NT2/D1 (cell line): ENCODE measurements at regions not wholly inside any gene's neighbourhood (a gene's known extent, or its start where the extent isn't known, plus 50 kb on each side); places are given as distances from the start of the nearest gene placed in this dataset.

Experiments
- DNase-seq: peaks from one replicate; pipeline ENCODE4 v3.0.0-alpha.2; 2011; ENCODE audit warnings: low read depth, low spot score
- H3K27me3 ChIP-seq: 2 replicates; pipeline ENCODE4 v1.6.0; 2011; ENCODE audit warnings: mild to moderate bottlenecking; ENCODE audit not compliant: insufficient read length, insufficient read depth
- H3K36me3 ChIP-seq: 2 replicates; pipeline ENCODE4 v1.6.1; 2011; ENCODE audit warnings: mild to moderate bottlenecking, low read length, mixed read lengths; ENCODE audit not compliant: insufficient read depth, insufficient read length
- H3K4me1 ChIP-seq: 2 replicates; pipeline ENCODE4 v1.5.1; 2011; ENCODE audit not compliant: insufficient read depth, insufficient read length
- H3K4me3 ChIP-seq: 2 replicates; pipeline ENCODE4 v1.5.1; 2011; ENCODE audit warnings: low read depth; ENCODE audit not compliant: insufficient read length
- H3K9ac ChIP-seq: 2 replicates; pipeline ENCODE4 v1.6.0; 2011; ENCODE audit warnings: low read depth; ENCODE audit not compliant: insufficient read length
- H3K9me3 ChIP-seq: 2 replicates; pipeline ENCODE4 v1.5.1; 2011; ENCODE audit warnings: mild to moderate bottlenecking, low read length; ENCODE audit not compliant: insufficient read depth
- SUZ12 ChIP-seq: IDR thresholded peaks from 2 replicates; pipeline ENCODE4 v1.6.1; 2011; ENCODE audit not compliant: insufficient read length, insufficient read depth; ENCODE audit errors: extremely low read depth
- YY1 ChIP-seq: IDR thresholded peaks from 2 replicates; pipeline ENCODE4 v1.6.1; 2011; ENCODE audit not compliant: insufficient read length, insufficient read depth
- ZNF274 ChIP-seq: IDR thresholded peaks from 2 replicates; pipeline ENCODE4 v1.6.1; 2011; ENCODE audit warnings: mild to moderate bottlenecking, low read depth, low read length

- Histone ChIP-seq H3K27me3 (no peaks in the 10 kb centered on the region), H3K4me1 (no peaks in the 10 kb centered on the region), H3K9me3 (no peaks in the 10 kb centered on the region), H3K9ac (no peak overlapping the region), H3K4me3 (no peak overlapping the region), H3K36me3 (no peaks in the 10 kb centered on the region)
- no peak for DNase-seq
- TF ChIP-seq YY1 (no peak), ZNF274 (no peak), SUZ12 (no peak)
These were observed 743.5 kb downstream of the BRD1 start for GRCh38 chr22:49084206-49084605.

DNA sequence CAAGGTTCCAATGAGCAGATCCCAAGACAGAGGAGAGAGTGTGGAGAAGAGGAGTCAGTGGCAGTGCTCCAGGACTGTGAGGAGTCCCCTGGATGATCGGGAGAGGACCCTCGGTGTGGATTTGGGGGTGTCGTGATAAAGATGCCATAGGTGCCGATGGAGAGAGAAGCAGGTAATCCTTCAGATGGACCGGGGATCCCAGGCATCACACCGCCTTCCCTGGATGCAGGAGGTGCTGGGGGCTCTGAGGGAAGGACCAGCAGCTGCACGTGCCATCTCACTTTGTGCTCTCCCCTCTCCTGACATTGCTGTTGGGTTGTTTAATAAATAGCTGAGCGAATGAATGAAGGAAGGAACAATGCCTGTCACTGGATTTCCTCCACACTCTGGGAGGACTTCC, 744.1 kb downstream of the BRD1 start:
- TF ChIP-seq ZNF274 (no peak), YY1 (no peak), SUZ12 (no peak)
- H3K9ac ChIP-seq = no peak overlapping the region

DNA sequence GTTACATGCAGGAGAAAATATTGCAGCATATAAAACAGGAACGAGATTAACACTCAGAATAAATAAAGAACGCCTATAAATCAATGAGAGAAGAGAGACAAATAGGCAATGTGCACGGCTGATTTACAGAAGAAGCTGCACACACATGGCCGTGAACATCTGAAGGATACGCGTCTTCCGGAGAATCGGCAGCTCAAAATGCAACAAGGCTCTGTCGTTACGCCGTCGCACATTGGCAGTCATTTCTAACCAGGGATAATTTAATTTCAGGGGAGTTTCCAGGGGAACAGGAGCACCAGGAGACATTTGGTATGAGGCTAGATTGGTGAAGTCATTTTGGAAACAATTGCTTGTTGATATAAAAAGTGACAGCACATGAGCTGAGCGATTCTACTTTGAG, 745.2 kb downstream of the BRD1 start:
- Histone ChIP-seq H3K4me1 (no peaks in the 10 kb centered on the region), H3K9me3 (no peaks in the 10 kb centered on the region), H3K9ac (no peak overlapping the region), H3K36me3 (no peaks in the 10 kb centered on the region), H3K27me3 (no peaks in the 10 kb centered on the region), H3K4me3 (no peak overlapping the region)
- DNase-seq = no peak
- no peak for TF ChIP-seq YY1
- TF ChIP-seq SUZ12 = no peak
- no peak for TF ChIP-seq ZNF274

More for the DNA sequence above, 744.1 kb downstream of the BRD1 start:
- H3K27me3 ChIP-seq = no peaks in the 10 kb centered on the region
- H3K9me3 ChIP-seq = no peaks in the 10 kb centered on the region
- H3K4me1 ChIP-seq = no peaks in the 10 kb centered on the region
- no peak overlapping the region for H3K4me3 ChIP-seq
- H3K36me3 ChIP-seq = no peaks in the 10 kb centered on the region
- DNase-seq = no peak

- Histone ChIP-seq H3K4me1 (no peaks in the 10 kb centered on the region), H3K9me3 (no peaks in the 10 kb centered on the region), H3K27me3 (no peaks in the 10 kb centered on the region), H3K4me3 (no peak overlapping the region), H3K36me3 (no peaks in the 10 kb centered on the region), H3K9ac (no peak overlapping the region)
- no peak for TF ChIP-seq ZNF274
- TF ChIP-seq YY1 = no peak
- no peak for TF ChIP-seq SUZ12
- DNase-seq = no peak
These were observed 745.7 kb downstream of the BRD1 start for GRCh38 chr22:49081926-49082325.

- no peaks in the 10 kb centered on the region for H3K4me1 ChIP-seq
- H3K4me3 ChIP-seq = no peak overlapping the region
- TF ChIP-seq ZNF274 (no peak), SUZ12 (no peak), YY1 (no peak)
- no peak overlapping the region for H3K9ac ChIP-seq
- H3K27me3 ChIP-seq = no peaks in the 10 kb centered on the region
- DNase-seq = no peak
- H3K36me3 ChIP-seq = no peaks in the 10 kb centered on the region
- H3K9me3 ChIP-seq = no peaks in the 10 kb centered on the region
These were observed 746.4 kb downstream of the BRD1 start for GRCh38 chr22:49081261-49081666.

- H3K4me1 ChIP-seq = no peaks in the 10 kb centered on the region
These were observed 747.0 kb downstream of the BRD1 start for GRCh38 chr22:49080631-49081030.

GRCh38 chr22:49079743-49080500, 747.8 kb downstream of the BRD1 start:
- TF ChIP-seq SUZ12 (no peak), YY1 (no peak), ZNF274 (no peak)
- Histone ChIP-seq H3K9ac (no peak overlapping the region), H3K9me3 (no peaks in the 10 kb centered on the region), H3K4me1 (no peaks in the 10 kb centered on the region), H3K4me3 (no peak overlapping the region), H3K36me3 (no peaks in the 10 kb centered on the region), H3K27me3 (no peaks in the 10 kb centered on the region)
- DNase-seq = no peak

More at GRCh38 chr22:49080631-49081030, 747.0 kb downstream of the BRD1 start:
- Histone ChIP-seq H3K9ac (no peak overlapping the region), H3K9me3 (no peaks in the 10 kb centered on the region), H3K36me3 (no peaks in the 10 kb centered on the region), H3K4me3 (no peak overlapping the region), H3K27me3 (no peaks in the 10 kb centered on the region)
- TF ChIP-seq ZNF274 (no peak), SUZ12 (no peak), YY1 (no peak)
- DNase-seq = no peak
